ENCODE measurements at regions not wholly inside any gene's neighbourhood (a gene's known extent, or its start where the extent isn't known, plus 50 kb on each side); places are given as distances from the start of the nearest gene placed in this dataset.

GRCh38 chr5:56506211-56506965, 273.3 kb upstream of the ANKRD55 start:
- TF ChIP-seq SIN3A (IDR thresholded peaks at IDR 0.05; ENCODE audit: borderline replicate concordance, insufficient read depth, low read length) (no peak), REST (IDR thresholded peaks at IDR 0.05; ENCODE audit: insufficient read depth in 1 of 2, low read depth in 2 of 2, low read length in 2 of 2) (no peak), TAF1 (IDR thresholded peaks at IDR 0.05; ENCODE audit: borderline replicate concordance, insufficient read depth, low read length) (no peak), POLR2AphosphoS5 (IDR thresholded peaks at IDR 0.05; ENCODE audit: low read depth, low read length) (no peak)

Measured in PFSK-1 (cell line).